ENCODE measurements at regions not wholly inside any gene's neighbourhood (a gene's known extent, or its start where the extent isn't known, plus 50 kb on each side); places are given as distances from the start of the nearest gene placed in this dataset.

DNA sequence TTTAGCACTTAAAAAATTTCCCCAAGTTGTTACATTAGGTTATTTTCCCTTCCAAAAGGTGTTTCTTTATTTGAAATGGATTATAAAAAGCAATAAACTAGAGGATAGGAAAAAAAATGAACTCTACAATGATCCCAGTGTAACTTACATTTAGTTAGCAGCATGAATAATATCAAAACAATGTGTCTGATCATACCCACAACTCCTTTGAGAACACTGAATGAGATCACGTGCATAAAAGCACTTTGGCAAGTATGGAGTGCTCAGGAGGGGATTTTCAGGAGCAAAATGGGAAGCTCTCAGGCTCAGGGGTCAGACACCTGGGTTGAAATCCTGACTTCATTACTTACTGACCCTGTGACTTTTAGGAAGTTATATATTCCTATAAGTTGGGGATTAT is 369.7 kb upstream of the PROX1 start (continued):
- TF ChIP-seq, protein P1, sequence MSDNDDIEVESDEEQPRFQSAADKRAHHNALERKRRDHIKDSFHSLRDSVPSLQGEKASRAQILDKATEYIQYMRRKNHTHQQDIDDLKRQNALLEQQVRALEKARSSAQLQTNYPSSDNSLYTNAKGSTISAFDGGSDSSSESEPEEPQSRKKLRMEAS (IDR thresholded peaks at IDR 0.05; ENCODE audit: low read depth), result no peak

DNA sequence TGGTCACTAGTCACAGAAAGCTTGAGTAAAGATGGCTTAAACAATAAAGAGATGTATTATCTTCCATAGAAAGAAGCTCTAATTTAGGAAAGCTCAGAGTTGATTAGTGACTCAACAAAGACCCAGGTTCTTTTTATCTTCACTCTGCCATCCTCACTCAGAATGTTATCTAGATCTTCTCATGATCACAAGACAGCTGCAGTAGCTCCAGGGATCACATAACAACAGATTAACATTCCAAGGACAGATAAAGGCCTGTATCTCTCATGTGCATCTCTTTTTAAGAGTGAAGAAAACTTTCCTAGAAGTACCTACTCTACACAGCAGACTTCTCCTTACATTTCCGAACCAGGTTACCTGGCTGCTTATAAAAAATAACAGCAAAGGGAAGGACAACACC is 368.7 kb upstream of the PROX1 start:
- no peak overlapping the region for H3K4me3 ChIP-seq (ENCODE audit: low read depth in 2 of 2, low read length in 1 of 2)
- TF ChIP-seq GATA2 (CRISPR knock-in tag; IDR thresholded peaks at IDR 0.05), result no peak
- no peak for TF ChIP-seq EP300 (IDR thresholded peaks at IDR 0.05; ENCODE audit: borderline replicate concordance in 1 of 2, low read depth in 1 of 2, low read length in 1 of 2)
- TF ChIP-seq, protein P2, sequence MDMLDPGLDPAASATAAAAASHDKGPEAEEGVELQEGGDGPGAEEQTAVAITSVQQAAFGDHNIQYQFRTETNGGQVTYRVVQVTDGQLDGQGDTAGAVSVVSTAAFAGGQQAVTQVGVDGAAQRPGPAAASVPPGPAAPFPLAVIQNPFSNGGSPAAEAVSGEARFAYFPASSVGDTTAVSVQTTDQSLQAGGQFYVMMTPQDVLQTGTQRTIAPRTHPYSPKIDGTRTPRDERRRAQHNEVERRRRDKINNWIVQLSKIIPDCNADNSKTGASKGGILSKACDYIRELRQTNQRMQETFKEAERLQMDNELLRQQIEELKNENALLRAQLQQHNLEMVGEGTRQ (IDR thresholded peaks at IDR 0.05; ENCODE audit: borderline replicate concordance, low read depth, low read length), result no peak
- H3K36me3 ChIP-seq (replicated peaks in 1 of 2; ENCODE audit: control insufficient read depth in 1 of 2, insufficient read depth in 2 of 2, low read length in 1 of 2), result no peaks in the 10 kb centered on the region
- POLR2A ChIA-PET, result no interaction called here
- no peak overlapping the region for H3K27ac ChIP-seq (ENCODE audit: low read depth in 2 of 2, low read length in 1 of 2)
- WGBS (ENCODE audit: low lambda C conversion rate), result 23% methylated on average over 1 of the region's 1 CpG
- DNase-seq, result no peak
- CTCF ChIA-PET, result no interaction called here
- H4K20me1 ChIP-seq (ENCODE audit: insufficient read depth), result no peaks in the 10 kb centered on the region
- no peaks in the 10 kb centered on the region for H3K9me3 ChIP-seq
- no peaks in the 10 kb centered on the region for H3K27me3 ChIP-seq (ENCODE audit: insufficient read depth)
- no peak overlapping the region for H3K4me2 ChIP-seq
- H3F3A ChIP-seq (replicated peaks; ENCODE audit: insufficient read depth), result no peaks in the 10 kb centered on the region
- no peaks in the 10 kb centered on the region for H3K4me1 ChIP-seq (ENCODE audit: control insufficient read depth in 1 of 2, insufficient read depth in 2 of 2, low read depth in 1 of 2, low read length in 1 of 2)
- no peak overlapping the region for H3K9ac ChIP-seq
- H3K9me2 ChIP-seq, result no peaks in the 10 kb centered on the region
- H2AFZ ChIP-seq (ENCODE audit: low read depth), result no peak overlapping the region
- no peaks in the 10 kb centered on the region for H3K79me2 ChIP-seq (ENCODE audit: insufficient read depth)

DNA sequence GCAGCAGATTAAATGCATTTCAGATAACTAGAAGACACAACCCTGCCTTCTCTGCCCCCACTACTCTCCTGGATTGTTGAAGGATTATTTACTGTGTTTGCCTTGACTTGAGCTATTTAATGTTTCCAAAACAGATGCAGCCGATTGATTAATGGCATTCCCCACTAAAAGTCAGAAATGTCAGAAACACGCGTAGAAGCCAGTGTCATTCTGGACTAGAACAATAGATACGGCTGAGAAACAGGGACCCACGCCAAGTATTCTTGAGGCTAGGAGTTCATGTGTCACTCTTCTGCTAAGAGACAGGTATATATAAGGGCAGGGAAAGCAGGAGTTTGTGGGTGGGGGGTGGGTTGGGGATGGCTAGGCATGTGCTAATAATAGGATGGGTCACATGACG is 366.7 kb upstream of the PROX1 start:
- WGBS (ENCODE audit: low lambda C conversion rate), result 58% methylated on average over 6 of the region's 6 CpGs
- Histone ChIP-seq H4K20me1 (ENCODE audit: insufficient read depth) (no peaks in the 10 kb centered on the region), H3K36me3 (replicated peaks in 1 of 2; ENCODE audit: control insufficient read depth in 1 of 2, insufficient read depth in 2 of 2, low read length in 1 of 2) (no peaks in the 10 kb centered on the region), H3K79me2 (ENCODE audit: insufficient read depth) (no peaks in the 10 kb centered on the region), H3K4me1 (ENCODE audit: control insufficient read depth in 1 of 2, insufficient read depth in 2 of 2, low read depth in 1 of 2, low read length in 1 of 2) (no peaks in the 10 kb centered on the region), H3K27me3 (ENCODE audit: insufficient read depth) (no peaks in the 10 kb centered on the region), H3F3A (replicated peaks; ENCODE audit: insufficient read depth) (no peaks in the 10 kb centered on the region), H3K9me2 (no peaks in the 10 kb centered on the region), H3K4me3 (ENCODE audit: low read depth in 2 of 2, low read length in 1 of 2) (no peak overlapping the region), H2AFZ (ENCODE audit: low read depth) (no peak overlapping the region), H3K27ac (ENCODE audit: low read depth in 2 of 2, low read length in 1 of 2) (no peak overlapping the region), H3K9ac (no peak overlapping the region), H3K4me2 (no peak overlapping the region), H3K9me3 (no peaks in the 10 kb centered on the region)
- DNase-seq, result no peak
- POLR2A ChIA-PET, result no interaction called here
- CTCF ChIA-PET, result interaction anchor here (0.7 kb wide), 1 partner anchor 55 kb away, joined by 3 read pairs; no protein-coding TSS in a partner anchor
- TF ChIP-seq TCF12 (IDR thresholded peaks at IDR 0.05), result no peak
- no peak for TF ChIP-seq POLR2AphosphoS5 (IDR thresholded peaks at IDR 0.05; ENCODE audit: low read depth, low read length)
- TF ChIP-seq RXRA (IDR thresholded peaks at IDR 0.05; ENCODE audit: borderline replicate concordance, low read depth), result no peak
- no peak for TF ChIP-seq EZH2phosphoT487 (IDR thresholded peaks at IDR 0.05; ENCODE audit: borderline replicate concordance, low read depth)
- TF ChIP-seq FOXJ3 (CRISPR knock-in tag; IDR thresholded peaks at IDR 0.05), result no peak
- no peak for TF ChIP-seq MEF2A (IDR thresholded peaks at IDR 0.05; ENCODE audit: borderline replicate concordance, low read depth)
- TF ChIP-seq CHD2 (IDR thresholded peaks at IDR 0.05; ENCODE audit: low read length, partially characterized antibody), result no peak
- TF ChIP-seq ELF1 (IDR thresholded peaks at IDR 0.05), result no peak
- no peak for TF ChIP-seq RFX5 (IDR thresholded peaks at IDR 0.05; ENCODE audit: low read length)
- TF ChIP-seq, protein P2 (IDR thresholded peaks at IDR 0.05; ENCODE audit: borderline replicate concordance, low read depth, low read length), result no peak
- TF ChIP-seq, protein P3, sequence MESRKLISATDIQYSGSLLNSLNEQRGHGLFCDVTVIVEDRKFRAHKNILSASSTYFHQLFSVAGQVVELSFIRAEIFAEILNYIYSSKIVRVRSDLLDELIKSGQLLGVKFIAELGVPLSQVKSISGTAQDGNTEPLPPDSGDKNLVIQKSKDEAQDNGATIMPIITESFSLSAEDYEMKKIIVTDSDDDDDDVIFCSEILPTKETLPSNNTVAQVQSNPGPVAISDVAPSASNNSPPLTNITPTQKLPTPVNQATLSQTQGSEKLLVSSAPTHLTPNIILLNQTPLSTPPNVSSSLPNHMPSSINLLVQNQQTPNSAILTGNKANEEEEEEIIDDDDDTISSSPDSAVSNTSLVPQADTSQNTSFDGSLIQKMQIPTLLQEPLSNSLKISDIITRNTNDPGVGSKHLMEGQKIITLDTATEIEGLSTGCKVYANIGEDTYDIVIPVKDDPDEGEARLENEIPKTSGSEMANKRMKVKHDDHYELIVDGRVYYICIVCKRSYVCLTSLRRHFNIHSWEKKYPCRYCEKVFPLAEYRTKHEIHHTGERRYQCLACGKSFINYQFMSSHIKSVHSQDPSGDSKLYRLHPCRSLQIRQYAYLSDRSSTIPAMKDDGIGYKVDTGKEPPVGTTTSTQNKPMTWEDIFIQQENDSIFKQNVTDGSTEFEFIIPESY (IDR thresholded peaks at IDR 0.05; ENCODE audit: borderline replicate concordance, low read depth), result no peak
- TF ChIP-seq GATA2 (CRISPR knock-in tag; IDR thresholded peaks at IDR 0.05), result no peak
- TF ChIP-seq, protein P4, sequence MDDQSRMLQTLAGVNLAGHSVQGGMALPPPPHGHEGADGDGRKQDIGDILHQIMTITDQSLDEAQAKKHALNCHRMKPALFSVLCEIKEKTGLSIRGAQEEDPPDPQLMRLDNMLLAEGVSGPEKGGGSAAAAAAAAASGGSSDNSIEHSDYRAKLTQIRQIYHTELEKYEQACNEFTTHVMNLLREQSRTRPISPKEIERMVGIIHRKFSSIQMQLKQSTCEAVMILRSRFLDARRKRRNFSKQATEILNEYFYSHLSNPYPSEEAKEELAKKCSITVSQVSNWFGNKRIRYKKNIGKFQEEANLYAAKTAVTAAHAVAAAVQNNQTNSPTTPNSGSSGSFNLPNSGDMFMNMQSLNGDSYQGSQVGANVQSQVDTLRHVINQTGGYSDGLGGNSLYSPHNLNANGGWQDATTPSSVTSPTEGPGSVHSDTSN (IDR thresholded peaks at IDR 0.05), result no peak
- no peak for TF ChIP-seq YY1 (IDR thresholded peaks at IDR 0.05; ENCODE audit: low read depth)
- TF ChIP-seq, protein P5, sequence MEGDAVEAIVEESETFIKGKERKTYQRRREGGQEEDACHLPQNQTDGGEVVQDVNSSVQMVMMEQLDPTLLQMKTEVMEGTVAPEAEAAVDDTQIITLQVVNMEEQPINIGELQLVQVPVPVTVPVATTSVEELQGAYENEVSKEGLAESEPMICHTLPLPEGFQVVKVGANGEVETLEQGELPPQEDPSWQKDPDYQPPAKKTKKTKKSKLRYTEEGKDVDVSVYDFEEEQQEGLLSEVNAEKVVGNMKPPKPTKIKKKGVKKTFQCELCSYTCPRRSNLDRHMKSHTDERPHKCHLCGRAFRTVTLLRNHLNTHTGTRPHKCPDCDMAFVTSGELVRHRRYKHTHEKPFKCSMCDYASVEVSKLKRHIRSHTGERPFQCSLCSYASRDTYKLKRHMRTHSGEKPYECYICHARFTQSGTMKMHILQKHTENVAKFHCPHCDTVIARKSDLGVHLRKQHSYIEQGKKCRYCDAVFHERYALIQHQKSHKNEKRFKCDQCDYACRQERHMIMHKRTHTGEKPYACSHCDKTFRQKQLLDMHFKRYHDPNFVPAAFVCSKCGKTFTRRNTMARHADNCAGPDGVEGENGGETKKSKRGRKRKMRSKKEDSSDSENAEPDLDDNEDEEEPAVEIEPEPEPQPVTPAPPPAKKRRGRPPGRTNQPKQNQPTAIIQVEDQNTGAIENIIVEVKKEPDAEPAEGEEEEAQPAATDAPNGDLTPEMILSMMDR (IDR thresholded peaks at IDR 0.05), result no peak

Data from SK-N-SH (cell line).